K562 (cell line): ENCODE measurements at regions not wholly inside any gene's neighbourhood (a gene's known extent, or its start where the extent isn't known, plus 50 kb on each side); places are given as distances from the start of the nearest gene placed in this dataset.

ENCODE experiments used
- ATAC-seq: fragments of 200-7000 bp; cut with Tn5 transposase; 3 replicates; pipeline ENCODE4 v1.9.1; 2020; ENCODE audit warnings: moderate library complexity
- BruUV-seq: library from RNA; stranded (reverse); fragments of 400-500 nt; replicated peaks from 2 replicates; lab custom pipeline; 2021; lab: Mats Ljungman, UMichigan
- CTCF ChIA-PET: fragments of 300-600 bp; formaldehyde crosslinking; extraction: SDS; loops from one replicate; lab custom pipeline; 2021; ENCODE audit warnings: low intra/inter-chr PET ratio; lab: Yijun Ruan, JAX
- POLR2A ChIA-PET: fragments of 300-600, 350-650 bp; sonication (Branson Sonifier 250); formaldehyde crosslinking; extraction: SDS; loops from one replicate; lab custom pipeline; 2021; ENCODE audit warnings: antibody characterized with exemption, inconsistent platforms; lab: Yijun Ruan, JAX
- DNase-seq, 4 experiments: peaks; one replicate each; pipeline versions ENCODE4 v3.0.0 to v3.0.0-alpha.2; 2011 to 2018; ENCODE audit warnings: low spot score in 3 of 4, mixed read lengths in 3 of 4; ENCODE audit errors: extremely low read depth in 1 of 4
- FAIRE-seq: peaks from 2 replicates; lab custom pipeline; 2011; peaks lifted over from hg19 to GRCh38; lab: Jason Lieb, UNC
- H2AFZ ChIP-seq: 2 replicates; pipeline ENCODE4 v1.6.0; 2011; ENCODE audit warnings: low read depth, low read length, control low read depth, inconsistent platforms
- H3K27ac ChIP-seq: fragments of 200-600 bp; 3 replicates; pipeline ENCODE4 v1.8.0; 2011; ENCODE audit warnings: low read depth, mild to moderate bottlenecking, control low read depth, inconsistent platforms, low read length, moderate library complexity, mixed read lengths; ENCODE audit errors: extremely low read depth
- H3K27me3 ChIP-seq, 2 experiments: fragments of 300-600 bp in 1 of 2; 2 replicates in 1 of 2; 3 replicates in 1 of 2; pipeline versions ENCODE4 v1.6.0 to v1.8.0; 2011; ENCODE audit warnings: inconsistent platforms in 2 of 2, low read length in 2 of 2, mild to moderate bottlenecking in 1 of 2, mixed read lengths in 1 of 2, moderate library complexity in 1 of 2; ENCODE audit not compliant: control insufficient read depth in 2 of 2, insufficient read depth in 2 of 2
- H3K36me3 ChIP-seq: fragments of 300-600 bp; 3 replicates; pipeline ENCODE4 v1.8.0; 2011; ENCODE audit warnings: mild to moderate bottlenecking, low read length, inconsistent platforms; ENCODE audit not compliant: control insufficient read depth, insufficient read depth
- H3K4me1 ChIP-seq, 2 experiments: fragments of 200-600 bp in 1 of 2; replicated peaks in 1 of 2; 2 replicates in 1 of 2; 3 replicates in 1 of 2; pipeline versions ENCODE4 v1.5.1 to v1.8.0; 2011; ENCODE audit warnings: inconsistent platforms in 2 of 2, low read length in 2 of 2, mild to moderate bottlenecking in 1 of 2, mixed read lengths in 1 of 2, moderate library complexity in 1 of 2; ENCODE audit not compliant: control insufficient read depth in 2 of 2, insufficient read depth in 2 of 2
- H3K4me2 ChIP-seq: 2 replicates; pipeline ENCODE4 v1.6.1; 2011; ENCODE audit warnings: low read length, control low read depth, inconsistent platforms, mixed read lengths; ENCODE audit not compliant: insufficient read depth
- H3K4me3 ChIP-seq: fragments of 200-600 bp; sonication (generic), shearing (Covaris generic); 2 replicates; pipeline ENCODE4 v1.5.1; 2016; ENCODE audit warnings: control low read depth, inconsistent platforms
- H3K79me2 ChIP-seq: fragments of 200-600 bp; 3 replicates; pipeline ENCODE4 v1.8.0; 2011; ENCODE audit warnings: low read length, inconsistent platforms; ENCODE audit not compliant: control insufficient read depth, insufficient read depth
- H3K9ac ChIP-seq, 2 experiments: 2 replicates each; pipeline versions ENCODE4 v1.6.0 to v1.6.1; 2011; ENCODE audit warnings: low read depth in 2 of 2, low read length in 2 of 2, control low read depth in 1 of 2, inconsistent platforms in 1 of 2, mild to moderate bottlenecking in 1 of 2, mixed read lengths in 1 of 2; ENCODE audit not compliant: insufficient read depth in 1 of 2
- H3K9me1 ChIP-seq: one replicate; pipeline ENCODE4 v1.6.0; 2011; ENCODE audit warnings: inconsistent platforms, mild to moderate bottlenecking, low read length, moderate library complexity; ENCODE audit not compliant: control insufficient read depth, insufficient read depth
- H3K9me3 ChIP-seq: replicated peaks from 2 replicates; pipeline ENCODE4 v1.5.1; 2011; ENCODE audit warnings: low read depth, low read length, inconsistent platforms; ENCODE audit not compliant: control insufficient read depth, insufficient read depth
- H4K20me1 ChIP-seq: replicated peaks from 2 replicates; pipeline ENCODE4 v1.6.1; 2011; ENCODE audit warnings: low read length, inconsistent platforms, mixed read lengths; ENCODE audit not compliant: control insufficient read depth, insufficient read depth
- SNRNP70 ChIP-seq: fragments of 200-400 bp; formaldehyde crosslinking; optimal IDR thresholded peaks from 2 replicates; pipeline ENCODE3; 2017; ENCODE audit warnings: low read depth, low read length
- TRIM24 ChIP-seq, 2 experiments: fragments of 450-650 bp; IDR thresholded peaks; 2 replicates each; pipeline ENCODE4 v1.6.1; 2016
- ZFPM2 ChIP-seq: fragments of 250-450 bp; sonication (Bioruptor Pico); IDR thresholded peaks from 2 replicates; pipeline ENCODE4 v1.5.1; 2022; ENCODE audit warnings: mild to moderate bottlenecking
- ZKSCAN3 ChIP-seq: fragments of 250-450 bp; sonication (Bioruptor Pico); IDR thresholded peaks from 2 replicates; pipeline ENCODE4 v1.4.0; 2020
- ZNF408 ChIP-seq: fragments of 250-450 bp; sonication (Bioruptor Pico); IDR thresholded peaks from 2 replicates; pipeline ENCODE4 v1.4.0; 2020; ENCODE audit warnings: low read depth, mild to moderate bottlenecking, moderate library complexity
- ZNF668 ChIP-seq: fragments of 250-450 bp; sonication (Bioruptor Pico); IDR thresholded peaks from 2 replicates; pipeline ENCODE4 v1.8.0; 2022; ENCODE audit warnings: mild to moderate bottlenecking, inconsistent platforms
- WGBS: fragments of 100-300 bp; shearing (Covaris generic); methylation state at CpG from one replicate; pipeline ENCODE4 v1.1.6; 2016; ENCODE audit warnings: low coverage, mixed read lengths; ENCODE audit not compliant: insufficient coverage; ENCODE audit errors: missing lambda C conversion rate; 5-methylcytosine and 5-hydroxymethylcytosine counted together
- in situ Hi-C: fragments of 300-500 bp; cut with MboI; formaldehyde crosslinking; loops from 4 replicates; pipeline ENCODE4 v1.15.0; 2018; ENCODE audit warnings: inconsistent platforms, mixed read lengths
- intact Hi-C: fragments of 100-400 bp; cut with micrococcal nuclease; formaldehyde crosslinking; loops from 2 replicates; pipeline ENCODE4 v1.14.2; 2022

- ChIA-PET POLR2A (interaction anchor here (0.6 kb wide), 1 partner anchor 124 kb away, joined by 3 read pairs; no protein-coding TSS in a partner anchor), CTCF (no interaction called here)
- ATAC-seq (no peak), DNase-seq (no peak), FAIRE-seq (no peak)
- H3K4me3 ChIP-seq, result no peak overlapping the region
- in situ Hi-C loops (no loop called here), intact Hi-C loops (no loop called here)
- peaks cover 5 to 8% of the 10 kb centered on the region in 2 experiments; a peak in 3 of 5 replicates for H3K4me1 ChIP-seq
- BruUV-seq, result no TSS peak
- 47% methylated on average over 5 of the region's 8 CpGs for WGBS
- no peak overlapping the region for H2AFZ ChIP-seq
- H3K9me1 ChIP-seq, result no peaks in the 10 kb centered on the region
- no peaks in the 10 kb centered on the region for H3K36me3 ChIP-seq
- H3K27ac ChIP-seq, result no peak overlapping the region
- no peak overlapping the region for H3K9ac ChIP-seq
- no peaks in the 10 kb centered on the region for H4K20me1 ChIP-seq
- TF ChIP-seq ZFPM2 (CRISPR knock-in tag) (no peak), ZNF408 (no peak), TRIM24 (IDR thresholded peaks at IDR 0.05) (no peak), ZNF668 (CRISPR knock-in tag) (no peak), SNRNP70 (no peak), ZKSCAN3 (no peak)
- TF ChIP-seq, all 486 proteins: peak for 0
- Histone ChIP-seq H3K9me3 (no peaks in the 10 kb centered on the region), H3K4me2 (no peak overlapping the region), H3K79me2 (no peaks in the 10 kb centered on the region), H3K27me3 (no peaks in the 10 kb centered on the region)
These were observed 107.1 kb upstream of the ATP6AP2 start for GRCh38 chrX:40473460-40474204.
